GM18498 (cell line): ENCODE measurements at regions not wholly inside any gene's neighbourhood (a gene's known extent, or its start where the extent isn't known, plus 50 kb on each side); places are given as distances from the start of the nearest gene placed in this dataset.
A peak's percentile ranks its signal among the peaks of the same experiment; 100 is the strongest.

ENCODE experiments used
- ATAC-seq: cut with Tn5 transposase; IDR thresholded peaks from one replicate; pipeline ENCODE4 v1.9.1; 2021; ENCODE audit warnings: mild to moderate bottlenecking, moderate library complexity; ENCODE audit not compliant: unreplicated experiment

GRCh38 chr2:8300905-8301304 lies 381.0 kb upstream of the ID2 start:
- no peak for ATAC-seq

GRCh38 chr2:8303322-8303832 lies 378.5 kb upstream of the ID2 start:
- ATAC-seq: peak; percentile 73

- no peak for ATAC-seq
These were observed 376.8 kb upstream of the ID2 start for GRCh38 chr2:8304821-8305766.

GRCh38 chr2:8306530-8307351 lies 375.1 kb upstream of the ID2 start:
- no peak for ATAC-seq

- ATAC-seq: no peak
These were observed 374.2 kb upstream of the ID2 start for GRCh38 chr2:8307606-8308180.

- ATAC-seq: no peak
These were observed 372.7 kb upstream of the ID2 start for GRCh38 chr2:8309131-8309530.

- ATAC-seq: no peak
These were observed 371.1 kb upstream of the ID2 start for GRCh38 chr2:8310557-8311455.

- no peak for ATAC-seq
These were observed 369.6 kb upstream of the ID2 start for GRCh38 chr2:8312221-8312620.

- peak; percentile 83 for ATAC-seq
These were observed 368.7 kb upstream of the ID2 start for GRCh38 chr2:8312861-8313830.

- no peak for ATAC-seq
These were observed 367.8 kb upstream of the ID2 start for GRCh38 chr2:8314063-8314462.

- no peak for ATAC-seq
These were observed 366.2 kb upstream of the ID2 start for GRCh38 chr2:8315531-8316165.

- no peak for ATAC-seq
These were observed 365.5 kb upstream of the ID2 start for GRCh38 chr2:8316356-8316755.

- ATAC-seq: no peak
These were observed 364.4 kb upstream of the ID2 start for GRCh38 chr2:8317418-8317817.

GRCh38 chr2:8319219-8319618 lies 362.6 kb upstream of the ID2 start:
- ATAC-seq: no peak

GRCh38 chr2:8320311-8321066 lies 361.4 kb upstream of the ID2 start:
- no peak for ATAC-seq

GRCh38 chr2:8322634-8323033 lies 359.2 kb upstream of the ID2 start:
- ATAC-seq: no peak

- no peak for ATAC-seq
These were observed 357.5 kb upstream of the ID2 start for GRCh38 chr2:8324164-8324856.
